ENCODE measurements at regions not wholly inside any gene's neighbourhood (a gene's known extent, or its start where the extent isn't known, plus 50 kb on each side); places are given as distances from the start of the nearest gene placed in this dataset.

GRCh38 chr5:4411664-4412063 lies 728.5 kb upstream of the ADAMTS16 start:
- intact Hi-C loops (cut with micrococcal nuclease), result no loop called here
- DNase-seq (ENCODE audit: low read depth, low spot score) (no peak), FAIRE-seq (no peak)
- Histone ChIP-seq H3K27me3 (ENCODE audit: control insufficient read depth in 2 of 2, insufficient read depth in 2 of 2, low read length in 2 of 2) (no peaks in the 10 kb centered on the region), H3K27ac (ENCODE audit: insufficient read depth, low read depth, low read length) (no peak overlapping the region), H2AFZ (ENCODE audit: low read depth, low read length) (no peak overlapping the region), H3K4me2 (ENCODE audit: insufficient read depth, low read length) (no peak overlapping the region), H3K4me3 (replicated peaks in 1 of 3; ENCODE audit: insufficient read depth in 1 of 3, low read depth in 1 of 3, low read length in 3 of 3) (no peak overlapping the region), H3K9ac (replicated peaks; ENCODE audit: extremely low read depth, insufficient read depth, low read length) (no peak overlapping the region), H4K20me1 (replicated peaks; ENCODE audit: control insufficient read depth, extremely low read depth, insufficient read depth, low read length) (no peaks in the 10 kb centered on the region), H3K9me3 (replicated peaks; ENCODE audit: control insufficient read depth, insufficient read depth, low read length) (peaks cover 8% of the 10 kb centered on the region), H3K9me1 (replicated peaks; ENCODE audit: control insufficient read depth, extremely low read depth, insufficient read depth, low read length) (no peaks in the 10 kb centered on the region), H3K4me1 (ENCODE audit: control insufficient read depth, extremely low read depth, insufficient read depth, low read length) (no peaks in the 10 kb centered on the region), H3K79me2 (ENCODE audit: control insufficient read depth, insufficient read depth, low read length) (no peaks in the 10 kb centered on the region), H3K36me3 (ENCODE audit: control insufficient read depth in 2 of 2, extremely low read depth in 1 of 2, insufficient read depth in 2 of 2, low read length in 2 of 2) (no peaks in the 10 kb centered on the region)
- ChIA-PET CTCF (no interaction called here), POLR2A (no interaction called here)
- dilution Hi-C loops (cut with MboI; ENCODE audit: extremely low pct_ligation_motif_present, low sequenced_read_pairs), result no loop called here
- no TSS peak for BruUV-seq (replicated peaks)
- no peak for TF ChIP-seq CTCF (IDR thresholded peaks at IDR 0.05; ENCODE audit: extremely low read depth in 1 of 2, insufficient read depth in 1 of 2, low read depth in 1 of 2, low read length in 2 of 2)
- TF ChIP-seq POLR2A (IDR thresholded peaks at IDR 0.05; ENCODE audit: low read depth, low read length), result no peak
- TF ChIP-seq, protein P1, sequence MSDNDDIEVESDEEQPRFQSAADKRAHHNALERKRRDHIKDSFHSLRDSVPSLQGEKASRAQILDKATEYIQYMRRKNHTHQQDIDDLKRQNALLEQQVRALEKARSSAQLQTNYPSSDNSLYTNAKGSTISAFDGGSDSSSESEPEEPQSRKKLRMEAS (IDR thresholded peaks at IDR 0.05; ENCODE audit: insufficient read depth, insufficient read length), result no peak
- no peak for TF ChIP-seq GATA2 (IDR thresholded peaks at IDR 0.05; ENCODE audit: insufficient read depth, insufficient read length, low read depth, low read length)
- TF ChIP-seq JUN (IDR thresholded peaks at IDR 0.05; ENCODE audit: borderline replicate concordance, insufficient read depth, insufficient read length, low read depth), result no peak
- TF ChIP-seq POLR2AphosphoS5 (IDR thresholded peaks at IDR 0.05; ENCODE audit: insufficient read depth, low read depth, low read length), result no peak
- TF ChIP-seq FOS (IDR thresholded peaks at IDR 0.05; ENCODE audit: borderline replicate concordance, insufficient read depth, low read length), result no peak
- no peak for TF ChIP-seq MYC (IDR thresholded peaks at IDR 0.05; ENCODE audit: low read depth, low read length)
- no peak for TF ChIP-seq EZH2 (IDR thresholded peaks at IDR 0.05; ENCODE audit: borderline replicate concordance, low read depth, low read length, severe bottlenecking)
